HG03280 (cell line): ENCODE measurements at regions not wholly inside any gene's neighbourhood (a gene's known extent, or its start where the extent isn't known, plus 50 kb on each side); places are given as distances from the start of the nearest gene placed in this dataset.

Experiments
- ATAC-seq: cut with Tn5 transposase; IDR thresholded peaks from one replicate; pipeline ENCODE4 v1.9.1; 2021; ENCODE audit warnings: mild to moderate bottlenecking, moderate library complexity; ENCODE audit not compliant: unreplicated experiment

- no peak for ATAC-seq
Observed at GRCh38 chr18:56038171-56039030, 450.4 kb upstream of the TCF4 start.

GRCh38 chr18:56036741-56037140 lies 448.7 kb upstream of the TCF4 start:
- no peak for ATAC-seq

DNA sequence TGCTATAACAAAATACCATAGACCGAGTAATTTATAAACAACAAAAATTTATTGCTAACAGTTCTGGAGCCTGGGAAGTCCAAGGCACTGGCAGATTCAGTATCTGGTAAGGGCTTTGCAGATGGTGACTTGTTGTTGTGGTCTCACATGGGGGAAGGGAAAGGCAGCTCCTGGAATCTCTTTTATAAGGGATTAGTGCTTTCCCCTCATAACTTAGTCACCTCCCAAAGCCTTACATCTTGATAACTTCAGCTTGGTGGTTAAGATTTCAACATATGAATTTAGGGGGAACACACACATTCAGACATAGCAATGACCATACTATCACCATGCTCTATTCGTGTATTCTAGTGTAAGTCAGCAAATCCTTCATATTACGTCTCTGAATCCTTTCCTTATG lies 447.6 kb upstream of the TCF4 start:
- no peak for ATAC-seq

GRCh38 chr18:56034949-56035348 lies 447.0 kb upstream of the TCF4 start:
- no peak for ATAC-seq

DNA sequence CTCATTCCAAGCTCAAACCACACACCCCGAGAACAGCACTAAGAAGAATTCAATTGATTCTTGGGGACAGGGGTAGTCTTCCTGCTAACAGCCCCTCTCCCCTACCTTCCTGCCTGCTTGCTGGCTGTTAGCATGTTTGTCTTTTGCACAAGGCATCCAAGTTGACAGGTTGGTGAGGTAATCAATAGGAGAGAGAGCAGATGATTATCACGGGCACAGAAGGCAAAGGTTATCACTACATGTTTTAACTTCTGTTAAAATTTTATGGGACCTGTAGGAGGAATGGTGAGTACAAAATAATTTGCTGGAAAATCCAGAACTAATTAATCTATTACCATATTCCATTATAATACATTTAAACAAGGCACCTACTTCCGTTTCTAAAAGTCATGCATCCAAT lies 442.1 kb upstream of the TCF4 start:
- ATAC-seq = no peak

GRCh38 chr18:56028514-56028913 lies 440.5 kb upstream of the TCF4 start:
- ATAC-seq = no peak

DNA sequence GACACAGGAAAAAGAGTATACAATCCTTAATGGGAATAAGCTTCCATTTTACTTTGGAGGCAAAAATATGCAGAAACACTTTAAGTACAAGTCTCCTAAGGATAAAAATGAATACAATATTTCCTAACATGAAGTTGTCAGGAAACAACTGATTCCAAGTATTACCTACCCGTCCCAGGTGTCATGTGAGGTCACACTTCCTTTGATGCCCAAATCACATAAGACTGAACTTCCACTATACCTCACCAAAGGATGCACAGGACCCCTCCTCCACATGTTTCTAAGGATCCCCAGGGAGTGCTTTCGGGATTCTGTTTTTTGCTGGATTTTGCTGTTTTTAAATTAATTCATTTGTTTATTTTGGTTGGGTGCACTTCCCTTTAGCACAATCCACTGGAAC lies 438.5 kb upstream of the TCF4 start:
- ATAC-seq = no peak

GRCh38 chr18:56021809-56022195 lies 433.8 kb upstream of the TCF4 start:
- no peak for ATAC-seq

- ATAC-seq = no peak
Observed at GRCh38 chr18:56021136-56021808, 433.3 kb upstream of the TCF4 start.

DNA sequence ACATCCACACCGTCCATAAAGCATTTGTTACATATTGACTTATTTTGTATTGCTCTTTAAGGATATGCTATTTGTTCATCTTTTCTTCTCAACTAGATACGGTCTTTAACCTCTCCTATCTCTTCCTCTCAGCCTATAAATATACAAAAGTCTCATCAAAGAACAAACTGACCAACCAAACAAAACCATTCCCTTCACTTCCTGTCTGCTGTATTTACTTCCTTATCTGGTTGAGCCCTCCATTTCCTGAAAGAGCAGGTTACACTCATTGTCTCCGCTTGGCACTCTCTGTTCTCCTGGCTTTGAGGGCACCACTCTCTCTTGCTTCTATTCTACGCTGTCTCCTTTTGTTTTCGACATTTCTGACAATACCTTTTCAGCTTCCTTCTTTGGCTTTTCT lies 431.9 kb upstream of the TCF4 start:
- no peak for ATAC-seq

DNA sequence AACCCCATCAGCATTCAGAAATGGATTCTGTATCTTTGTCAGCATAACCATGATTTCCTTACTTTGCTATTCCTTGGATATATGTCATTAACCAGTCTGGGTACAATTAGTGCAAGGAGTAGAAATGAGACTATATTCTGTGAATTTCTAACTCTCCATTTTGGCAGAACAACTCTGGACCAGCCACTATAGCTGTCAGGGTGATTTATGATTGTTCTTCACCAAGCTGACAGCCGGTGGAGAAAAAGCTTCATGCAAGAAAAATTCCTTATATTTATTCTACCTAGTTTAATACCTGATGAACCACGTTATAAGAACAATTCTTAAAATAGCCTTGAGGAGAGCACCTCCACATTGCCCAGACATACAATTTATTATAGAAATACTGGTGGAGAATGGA lies 431.2 kb upstream of the TCF4 start:
- no peak for ATAC-seq

DNA sequence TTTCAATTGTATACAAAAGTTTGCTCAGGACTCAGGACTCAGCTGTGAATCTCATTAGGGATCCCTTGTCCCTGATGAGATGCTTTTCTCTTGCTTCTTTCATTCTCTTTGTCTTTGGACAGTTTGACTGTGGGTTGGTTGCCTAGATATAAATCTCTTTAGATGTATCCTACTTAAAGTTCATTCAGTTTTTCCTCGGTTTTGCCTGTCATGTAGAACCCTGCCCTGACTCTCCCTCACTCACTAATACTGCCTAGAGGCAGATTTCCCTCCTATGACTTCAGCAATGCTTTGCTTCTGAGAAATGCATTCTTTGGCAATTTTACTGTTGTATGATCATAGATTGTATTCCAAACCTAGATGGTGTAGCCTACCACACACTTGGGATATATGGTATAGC lies 421.4 kb upstream of the TCF4 start:
- no peak for ATAC-seq

DNA sequence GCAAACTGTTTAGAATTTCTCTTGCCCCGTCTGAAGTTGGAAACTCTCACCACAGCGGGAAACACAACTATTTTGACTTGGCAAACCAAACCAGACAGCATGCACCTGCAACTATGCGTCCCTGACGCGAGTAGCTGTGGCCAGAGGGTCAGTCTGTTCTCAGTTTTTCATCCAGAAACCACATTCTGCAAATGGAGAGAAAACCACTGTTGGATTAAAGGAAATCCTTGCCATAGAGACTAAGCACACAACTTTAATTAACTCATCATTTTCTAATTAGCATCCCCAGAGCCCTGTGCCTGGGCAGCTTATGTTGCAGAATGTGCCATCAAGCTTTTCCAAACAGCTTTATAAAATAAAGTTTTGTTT lies 415.7 kb upstream of the TCF4 start:
- no peak for ATAC-seq

DNA sequence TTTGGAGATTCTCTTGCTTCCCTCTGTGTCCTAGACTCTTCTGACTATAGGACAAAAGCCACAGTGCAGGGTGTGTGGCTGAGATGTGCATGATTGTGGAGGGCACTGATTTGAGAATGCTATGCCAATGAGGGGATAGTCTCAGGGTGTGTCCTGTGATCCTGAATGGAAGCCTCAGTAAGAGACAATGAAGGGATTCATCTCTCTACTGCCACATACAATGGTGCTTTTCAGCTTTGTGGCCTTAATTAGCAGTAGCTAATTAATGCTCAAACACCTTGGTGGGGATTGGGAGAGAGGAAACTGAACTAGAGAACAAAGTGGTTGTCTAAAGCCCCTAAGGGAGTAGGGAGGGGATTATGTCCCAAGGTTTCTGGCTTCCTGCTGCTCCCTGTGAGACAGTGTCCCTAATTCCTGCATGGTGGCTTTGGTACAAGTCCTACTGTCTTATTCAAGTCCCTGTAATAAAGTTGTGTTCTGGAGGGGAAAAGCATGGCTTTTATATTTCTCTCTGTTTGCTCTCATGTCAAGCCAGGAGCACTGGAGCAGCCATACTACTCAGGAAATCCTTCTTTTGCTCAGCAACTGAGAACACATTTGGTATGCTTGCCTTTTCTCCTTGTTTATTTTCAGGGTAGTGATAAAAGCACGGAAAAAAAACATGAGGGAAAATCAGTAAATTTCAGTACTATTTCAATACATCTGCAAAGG lies 415.2 kb upstream of the TCF4 start:
- no peak for ATAC-seq

GRCh38 chr18:56001576-56001975 lies 413.6 kb upstream of the TCF4 start:
- no peak for ATAC-seq

DNA sequence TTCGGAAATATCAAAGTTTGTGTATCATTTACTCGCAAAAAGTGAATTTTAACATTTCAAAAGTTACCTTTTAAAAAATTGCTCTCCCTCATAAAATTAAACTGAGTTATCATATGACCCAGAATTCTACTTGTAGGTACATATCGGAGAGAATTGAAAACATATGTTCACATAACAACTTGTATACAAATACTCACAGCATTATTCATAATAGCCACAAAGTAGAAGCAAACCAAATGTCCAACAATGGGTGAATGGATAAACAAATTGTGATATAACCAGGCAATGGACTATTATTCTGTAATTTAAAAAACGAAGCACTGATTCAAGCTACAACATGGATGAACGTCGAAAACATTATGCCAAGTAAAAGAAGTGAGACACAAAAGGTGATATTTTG lies 412.0 kb upstream of the TCF4 start:
- ATAC-seq = no peak

DNA sequence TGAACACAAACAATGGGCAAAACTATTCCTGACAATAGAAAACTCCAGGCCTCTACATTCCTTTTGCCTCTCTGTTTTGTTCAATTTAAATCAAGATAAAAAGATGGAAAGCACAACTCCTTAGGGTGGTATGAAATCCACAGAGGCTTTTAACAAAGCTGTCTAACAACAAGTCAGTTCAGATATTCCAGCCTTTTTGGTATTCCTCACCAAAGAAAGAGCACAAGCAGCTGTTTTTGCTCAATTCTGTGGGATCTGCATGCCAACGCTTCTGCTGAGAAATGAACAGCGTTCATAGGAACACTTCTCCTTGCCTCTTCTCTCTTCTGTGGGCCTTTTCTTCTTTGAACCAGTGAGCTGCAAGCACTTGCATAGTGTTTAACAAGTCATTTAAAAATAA lies 411.6 kb upstream of the TCF4 start:
- no peak for ATAC-seq

DNA sequence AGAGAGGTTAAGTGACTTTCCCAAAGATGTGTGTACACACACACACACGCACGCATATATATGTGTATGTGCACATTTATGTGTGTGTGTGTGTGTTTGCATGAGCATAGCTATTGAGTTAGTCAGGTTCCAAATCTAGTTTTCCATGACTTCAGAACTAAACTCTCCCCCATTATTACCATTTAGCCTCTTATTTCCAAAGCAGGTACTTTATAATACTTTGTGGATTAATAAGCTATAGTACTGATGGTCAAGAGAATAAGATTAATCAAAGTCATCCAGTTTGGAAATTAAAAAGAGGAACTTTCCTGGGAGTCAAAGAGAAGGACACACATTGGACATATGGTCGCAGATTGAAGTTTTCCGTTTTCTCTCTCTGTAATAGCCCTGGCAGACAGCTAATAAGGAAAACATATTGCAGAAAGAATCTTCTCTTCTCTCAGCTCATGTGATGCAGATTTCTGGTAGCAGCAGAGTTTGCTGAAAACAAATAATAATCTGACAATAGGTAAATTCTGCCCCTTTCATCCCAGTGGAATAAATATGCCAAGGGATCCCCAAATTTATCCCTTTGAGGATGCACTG lies 410.9 kb upstream of the TCF4 start:
- ATAC-seq = no peak

DNA sequence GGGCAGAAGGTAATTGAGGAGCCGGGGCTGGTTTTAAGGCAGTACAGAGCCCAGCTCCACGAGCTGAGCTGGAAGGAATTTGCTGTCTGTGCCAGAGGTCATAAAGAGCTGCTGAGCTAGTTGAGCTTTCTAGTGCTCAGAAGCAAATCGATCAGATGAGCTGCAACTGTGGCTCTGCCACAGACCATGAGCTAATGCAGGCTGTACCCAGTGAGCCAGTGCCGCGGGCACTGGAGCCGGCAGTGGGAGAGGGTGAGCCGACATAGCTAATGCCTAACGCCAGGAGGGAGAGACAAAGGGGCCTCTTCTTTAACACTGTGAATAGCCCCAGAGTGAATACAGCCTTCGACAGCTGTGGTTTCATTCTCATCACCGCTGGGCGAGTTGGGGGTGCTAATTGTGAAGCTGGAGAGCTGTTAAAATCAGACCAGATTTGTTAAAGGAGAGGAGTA lies 410.1 kb upstream of the TCF4 start:
- no peak for ATAC-seq

DNA sequence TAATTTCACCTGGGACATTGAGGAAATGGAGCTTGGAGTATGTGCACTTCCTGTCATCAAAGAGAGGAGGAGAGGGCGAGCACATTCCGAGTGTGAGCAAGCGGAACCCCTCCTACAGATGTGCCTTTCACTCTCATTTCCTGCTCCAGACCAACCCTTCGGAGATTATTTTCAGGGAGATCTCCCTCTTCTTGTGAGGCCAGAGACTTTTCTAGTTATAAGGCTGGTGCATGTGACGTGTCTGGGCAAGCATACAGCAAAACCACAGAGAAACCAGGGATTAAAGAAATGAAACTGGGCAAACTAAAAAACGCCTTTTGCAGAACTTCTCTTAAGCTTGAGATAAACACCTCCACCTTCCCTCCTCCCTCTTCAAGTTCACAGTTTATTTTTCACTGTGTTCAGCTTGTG lies 409.2 kb upstream of the TCF4 start:
- ATAC-seq = no peak

- ATAC-seq = no peak
Observed at GRCh38 chr18:55996717-55997116, 408.7 kb upstream of the TCF4 start.

DNA sequence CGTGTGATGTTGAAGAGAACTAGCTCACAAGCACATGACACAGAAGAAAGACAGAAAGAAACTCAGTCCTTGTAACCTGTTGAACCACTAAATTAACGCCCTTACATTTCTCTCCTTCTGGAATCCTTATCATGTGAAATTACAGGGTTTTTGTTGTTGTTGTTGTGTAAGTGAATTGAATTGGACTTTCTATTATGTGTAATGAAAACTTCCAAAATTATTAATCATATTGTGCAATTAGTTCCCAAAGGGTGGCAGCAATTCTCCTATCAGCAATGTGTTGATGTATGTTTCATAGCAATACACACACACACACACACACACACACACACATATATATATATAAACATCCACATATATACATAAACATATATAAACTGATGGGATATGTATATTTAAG lies 402.2 kb upstream of the TCF4 start:
- ATAC-seq = no peak
